ENCODE measurements at regions not wholly inside any gene's neighbourhood (a gene's known extent, or its start where the extent isn't known, plus 50 kb on each side); places are given as distances from the start of the nearest gene placed in this dataset.

- TF ChIP-seq SIN3A (IDR thresholded peaks at IDR 0.05; ENCODE audit: borderline replicate concordance, insufficient read depth, low read depth, low read length) (no peak), CTCF (IDR thresholded peaks at IDR 0.05) (no peak), REST (IDR thresholded peaks at IDR 0.05; ENCODE audit: insufficient read depth in 1 of 2, low read depth in 2 of 2, low read length in 1 of 2) (no peak)
Observed at GRCh38 chr3:35320646-35321407, 318.5 kb upstream of the ARPP21 start.
